OCI-LY3 (cell line): ENCODE measurements at regions not wholly inside any gene's neighbourhood (a gene's known extent, or its start where the extent isn't known, plus 50 kb on each side); places are given as distances from the start of the nearest gene placed in this dataset.

Experiments used
- CTCF ChIP-seq: fragments of 200-600, 300-600 bp; sonication (generic); IDR thresholded peaks from 2 replicates; pipeline ENCODE4 v1.5.1; 2014; ENCODE audit warnings: antibody characterized with exemption, low read length, low read depth
- EZH2phosphoT487 ChIP-seq: fragments of 200-600 bp; shearing (Covaris generic); IDR thresholded peaks from 2 replicates; pipeline ENCODE4 v1.6.1; 2018; ENCODE audit warnings: antibody characterized with exemption, mixed run types, low read depth

GRCh38 chr3:17954801-17955200 lies 212.4 kb upstream of the TBC1D5 start:
- no peak for TF ChIP-seq CTCF
- TF ChIP-seq EZH2phosphoT487, result no peak
